ENCODE measurements at regions not wholly inside any gene's neighbourhood (a gene's known extent, or its start where the extent isn't known, plus 50 kb on each side); places are given as distances from the start of the nearest gene placed in this dataset.

DNA sequence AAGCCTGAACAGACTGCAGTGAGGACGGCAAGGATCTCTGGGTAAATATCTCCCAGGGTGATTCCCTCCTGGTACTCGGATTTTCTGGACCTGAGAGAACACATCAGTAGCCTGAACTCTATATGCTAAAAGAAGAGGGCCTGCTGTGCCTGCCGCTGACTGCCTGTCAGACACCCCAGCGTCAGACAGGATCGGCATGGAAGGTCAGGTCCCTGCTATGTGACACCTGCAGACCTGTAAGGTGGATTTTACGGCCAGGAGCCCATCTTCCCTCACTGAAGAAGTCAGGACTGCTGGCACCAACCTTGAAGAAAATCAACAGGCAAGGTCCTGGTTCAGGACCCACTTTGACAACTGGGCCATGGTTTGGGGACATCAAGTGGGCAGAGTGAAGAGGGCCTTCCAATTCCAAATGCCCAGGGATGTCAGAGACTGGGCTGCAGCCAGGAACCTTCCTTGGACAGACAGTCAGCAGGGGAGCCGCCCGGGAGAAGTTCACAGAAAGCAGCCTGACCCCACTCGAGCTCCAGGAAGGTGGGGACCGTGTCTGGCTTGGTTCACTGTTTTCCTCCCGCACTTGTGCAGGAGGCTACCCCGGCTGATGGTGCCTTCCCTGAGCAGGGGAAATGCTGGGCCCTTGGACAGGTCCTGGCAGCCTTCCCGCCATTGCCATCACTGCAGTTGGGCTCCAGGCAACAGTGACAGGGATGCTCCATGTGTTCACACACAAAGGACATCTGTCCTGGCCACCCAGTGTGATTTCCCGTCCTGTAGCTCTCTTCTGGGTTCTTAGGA lies 91.8 kb upstream of the LANCL2 start:
- Histone ChIP-seq H3K9me2 (ENCODE audit: insufficient read depth, low read length) (no peaks in the 10 kb centered on the region), H4K20me1 (ENCODE audit: insufficient read depth, low read length) (no peaks in the 10 kb centered on the region), H3K79me2 (ENCODE audit: insufficient read depth, low read depth, low read length) (no peaks in the 10 kb centered on the region), H3K9me3 (ENCODE audit: low read length) (no peaks in the 10 kb centered on the region), H3K4me1 (ENCODE audit: insufficient read depth, low read length, poor library complexity, severe bottlenecking) (no peaks in the 10 kb centered on the region), H3K4me3 (ENCODE audit: low read depth, low read length, poor library complexity, severe bottlenecking) (no peak overlapping the region), H3K4me2 (ENCODE audit: low read length) (no peak overlapping the region), H3K36me3 (ENCODE audit: insufficient read depth, low read length) (no peaks in the 10 kb centered on the region), H3K27ac (ENCODE audit: low read depth, low read length, poor library complexity, severe bottlenecking) (no peak overlapping the region), H2AFZ (ENCODE audit: low read length) (no peak overlapping the region)
- no peak for DNase-seq (ENCODE audit: low spot score)
- POLR2A ChIA-PET, result no interaction called here
- no TSS peak for BruUV-seq (replicated peaks)
- TF ChIP-seq, protein P1, sequence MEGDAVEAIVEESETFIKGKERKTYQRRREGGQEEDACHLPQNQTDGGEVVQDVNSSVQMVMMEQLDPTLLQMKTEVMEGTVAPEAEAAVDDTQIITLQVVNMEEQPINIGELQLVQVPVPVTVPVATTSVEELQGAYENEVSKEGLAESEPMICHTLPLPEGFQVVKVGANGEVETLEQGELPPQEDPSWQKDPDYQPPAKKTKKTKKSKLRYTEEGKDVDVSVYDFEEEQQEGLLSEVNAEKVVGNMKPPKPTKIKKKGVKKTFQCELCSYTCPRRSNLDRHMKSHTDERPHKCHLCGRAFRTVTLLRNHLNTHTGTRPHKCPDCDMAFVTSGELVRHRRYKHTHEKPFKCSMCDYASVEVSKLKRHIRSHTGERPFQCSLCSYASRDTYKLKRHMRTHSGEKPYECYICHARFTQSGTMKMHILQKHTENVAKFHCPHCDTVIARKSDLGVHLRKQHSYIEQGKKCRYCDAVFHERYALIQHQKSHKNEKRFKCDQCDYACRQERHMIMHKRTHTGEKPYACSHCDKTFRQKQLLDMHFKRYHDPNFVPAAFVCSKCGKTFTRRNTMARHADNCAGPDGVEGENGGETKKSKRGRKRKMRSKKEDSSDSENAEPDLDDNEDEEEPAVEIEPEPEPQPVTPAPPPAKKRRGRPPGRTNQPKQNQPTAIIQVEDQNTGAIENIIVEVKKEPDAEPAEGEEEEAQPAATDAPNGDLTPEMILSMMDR (conservative IDR thresholded peaks at IDR 0.05; ENCODE audit: low read length), result no peak
- CTCF ChIA-PET (ENCODE audit: unreplicated experiment), result no interaction called here
- intact Hi-C loops (cut with micrococcal nuclease; ENCODE audit: unreplicated experiment), result no loop called here

DNA sequence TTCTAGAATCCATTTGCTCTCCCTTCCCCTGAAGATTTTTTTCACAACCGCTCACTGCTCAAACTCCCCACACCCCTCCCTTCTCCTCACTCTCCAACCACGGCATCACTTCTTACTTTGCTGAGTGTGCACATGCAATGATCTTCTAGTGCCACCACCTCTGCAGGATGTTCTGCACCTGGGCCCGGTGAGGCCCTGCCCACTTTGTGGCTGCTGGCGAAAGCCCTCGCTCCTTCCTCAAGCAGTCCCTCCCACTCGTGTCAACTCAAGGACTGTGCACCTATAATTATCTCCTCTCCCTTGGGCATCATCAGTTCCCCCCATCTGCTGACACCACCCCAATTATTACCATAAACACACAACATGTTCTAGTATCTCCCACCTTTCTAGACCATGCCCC lies 91.0 kb upstream of the LANCL2 start:
- no peaks in the 10 kb centered on the region for H4K20me1 ChIP-seq (ENCODE audit: insufficient read depth, low read length)
- intact Hi-C loops (cut with micrococcal nuclease; ENCODE audit: unreplicated experiment), result no loop called here
- H3K4me3 ChIP-seq (ENCODE audit: low read depth, low read length, poor library complexity, severe bottlenecking), result no peak overlapping the region
- ChIA-PET CTCF (ENCODE audit: unreplicated experiment) (no interaction called here), POLR2A (no interaction called here)
- H3K9me3 ChIP-seq (ENCODE audit: low read length), result no peaks in the 10 kb centered on the region
- no peaks in the 10 kb centered on the region for H3K4me1 ChIP-seq (ENCODE audit: insufficient read depth, low read length, poor library complexity, severe bottlenecking)
- no peak for DNase-seq (ENCODE audit: low spot score)
- no peak overlapping the region for H3K27ac ChIP-seq (ENCODE audit: low read depth, low read length, poor library complexity, severe bottlenecking)
- no peaks in the 10 kb centered on the region for H3K36me3 ChIP-seq (ENCODE audit: insufficient read depth, low read length)
- no peak overlapping the region for H2AFZ ChIP-seq (ENCODE audit: low read length)
- TF ChIP-seq, protein P1 (conservative IDR thresholded peaks at IDR 0.05; ENCODE audit: low read length), result no peak
- no peak for TF ChIP-seq EZH2phosphoT487 (IDR thresholded peaks at IDR 0.05; ENCODE audit: borderline replicate concordance, low read depth, low read length)
- no peaks in the 10 kb centered on the region for H3K79me2 ChIP-seq (ENCODE audit: insufficient read depth, low read depth, low read length)
- no TSS peak for BruUV-seq (replicated peaks)
- H3K4me2 ChIP-seq (ENCODE audit: low read length), result no peak overlapping the region
- H3K9me2 ChIP-seq (ENCODE audit: insufficient read depth, low read length), result no peaks in the 10 kb centered on the region

DNA sequence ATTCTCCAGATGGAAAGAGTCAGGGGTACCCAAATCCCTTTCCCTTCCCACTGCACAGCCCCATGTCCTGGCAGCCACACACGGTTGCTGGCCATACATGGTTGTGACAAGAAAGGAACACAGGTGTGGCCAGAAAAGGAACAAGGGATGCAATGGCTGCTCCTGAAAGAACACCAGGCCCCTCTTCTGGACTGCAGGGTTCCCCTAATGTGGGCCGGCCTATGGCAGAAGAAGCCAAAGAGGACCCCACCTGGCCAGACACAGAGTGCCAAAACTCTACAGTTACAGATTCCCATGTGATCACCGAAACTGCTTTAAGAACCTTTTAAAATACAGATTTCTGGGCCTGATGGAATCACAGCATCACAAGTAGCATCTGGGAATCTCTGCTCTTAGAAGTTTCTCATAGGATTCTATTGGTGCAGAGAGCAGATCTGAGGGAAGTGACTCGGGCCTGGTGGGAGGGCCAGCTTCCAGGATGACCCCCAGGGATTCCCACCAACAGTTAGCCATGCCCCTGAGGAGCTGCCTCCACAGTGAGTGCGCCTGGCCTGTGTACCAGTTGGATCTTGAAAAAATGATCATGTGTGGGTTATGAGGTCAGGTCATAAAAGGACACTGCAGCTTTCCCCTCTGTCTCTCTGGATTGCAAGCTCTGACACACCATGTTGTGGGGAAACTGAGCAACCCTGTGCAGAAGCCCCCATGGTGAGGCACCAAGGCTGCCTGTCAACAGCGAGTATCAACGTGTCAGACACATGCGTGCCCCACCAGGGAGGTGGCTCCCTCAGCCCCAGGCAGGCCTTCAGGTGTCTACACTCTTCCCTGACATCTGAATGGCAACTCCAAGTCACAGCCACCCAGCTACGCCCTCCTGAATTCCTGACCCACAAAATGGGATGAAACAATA lies 89.6 kb upstream of the LANCL2 start:
- POLR2A ChIA-PET, result no interaction called here
- Histone ChIP-seq H3K79me2 (ENCODE audit: insufficient read depth, low read depth, low read length) (no peaks in the 10 kb centered on the region), H3K4me2 (ENCODE audit: low read length) (no peak overlapping the region), H3K4me3 (ENCODE audit: low read depth, low read length, poor library complexity, severe bottlenecking) (no peak overlapping the region), H3K27ac (ENCODE audit: low read depth, low read length, poor library complexity, severe bottlenecking) (no peak overlapping the region), H4K20me1 (ENCODE audit: insufficient read depth, low read length) (no peaks in the 10 kb centered on the region), H2AFZ (ENCODE audit: low read length) (no peak overlapping the region), H3K4me1 (ENCODE audit: insufficient read depth, low read length, poor library complexity, severe bottlenecking) (no peaks in the 10 kb centered on the region), H3K9me2 (ENCODE audit: insufficient read depth, low read length) (no peaks in the 10 kb centered on the region), H3K9me3 (ENCODE audit: low read length) (no peaks in the 10 kb centered on the region), H3K36me3 (ENCODE audit: insufficient read depth, low read length) (no peaks in the 10 kb centered on the region)
- intact Hi-C loops (cut with micrococcal nuclease; ENCODE audit: unreplicated experiment), result no loop called here
- TF ChIP-seq, protein P1 (conservative IDR thresholded peaks at IDR 0.05; ENCODE audit: low read length), result no peak
- no peak for TF ChIP-seq EZH2phosphoT487 (IDR thresholded peaks at IDR 0.05; ENCODE audit: borderline replicate concordance, low read depth, low read length)
- DNase-seq (ENCODE audit: low spot score), result no peak
- BruUV-seq (replicated peaks), result no TSS peak
- CTCF ChIA-PET (ENCODE audit: unreplicated experiment), result no interaction called here

Measured in OCI-LY7 (cell line).